ENCODE measurements at regions not wholly inside any gene's neighbourhood (a gene's known extent, or its start where the extent isn't known, plus 50 kb on each side); places are given as distances from the start of the nearest gene placed in this dataset.

- Histone ChIP-seq H3K36me3 (no peaks in the 10 kb centered on the region), H3K4me3 (no peak overlapping the region), H3K9me3 (no peaks in the 10 kb centered on the region), H3K27me3 (no peaks in the 10 kb centered on the region), H3K27ac (no peak overlapping the region), H3K4me1 (no peaks in the 10 kb centered on the region)
- TF ChIP-seq CTCF (IDR thresholded peaks at IDR 0.05): no peak
- ATAC-seq: no peak
- DNase-seq: no peak
- intact Hi-C loops (cut with DNase I): no loop called here
Observed at GRCh38 chr13:78826936-78827335, 168.0 kb upstream of the OBI1 start.

GRCh38 chr13:78826312-78826711, 167.4 kb upstream of the OBI1 start:
- no peaks in the 10 kb centered on the region for H3K36me3 ChIP-seq
- no peak for ATAC-seq
- no peak overlapping the region for H3K27ac ChIP-seq
- intact Hi-C loops (cut with DNase I): no loop called here
- H3K4me1 ChIP-seq: no peaks in the 10 kb centered on the region
- no peak for DNase-seq
- H3K4me3 ChIP-seq: no peak overlapping the region
- H3K9me3 ChIP-seq: no peaks in the 10 kb centered on the region
- no peak for TF ChIP-seq CTCF (IDR thresholded peaks at IDR 0.05)
- no peaks in the 10 kb centered on the region for H3K27me3 ChIP-seq

GRCh38 chr13:78820541-78820940, 161.6 kb upstream of the OBI1 start:
- no peak for ATAC-seq
- no peak for DNase-seq
- no peaks in the 10 kb centered on the region for H3K36me3 ChIP-seq
- H3K27ac ChIP-seq: no peak overlapping the region
- H3K9me3 ChIP-seq: no peaks in the 10 kb centered on the region
- TF ChIP-seq CTCF (IDR thresholded peaks at IDR 0.05): no peak
- H3K4me3 ChIP-seq: no peak overlapping the region
- intact Hi-C loops (cut with DNase I): no loop called here
- peaks cover 0 to 8% of the 10 kb centered on the region in 2 donors for H3K27me3 ChIP-seq
- no peaks in the 10 kb centered on the region for H3K4me1 ChIP-seq

GRCh38 chr13:78816592-78816991, 157.6 kb upstream of the OBI1 start:
- Histone ChIP-seq H3K4me3 (no peak overlapping the region), H3K9me3 (no peaks in the 10 kb centered on the region), H3K27me3 (peaks cover 0 to 8% of the 10 kb centered on the region in 2 donors), H3K4me1 (no peaks in the 10 kb centered on the region), H3K27ac (no peak overlapping the region), H3K36me3 (no peaks in the 10 kb centered on the region)
- intact Hi-C loops (cut with DNase I): no loop called here
- TF ChIP-seq CTCF (IDR thresholded peaks at IDR 0.05): no peak
- DNase-seq (no peak), ATAC-seq (no peak)

GRCh38 chr13:78816154-78816553, 157.2 kb upstream of the OBI1 start:
- Histone ChIP-seq H3K27ac (no peak overlapping the region), H3K9me3 (no peaks in the 10 kb centered on the region), H3K27me3 (peaks cover 0 to 8% of the 10 kb centered on the region in 2 donors), H3K4me1 (no peaks in the 10 kb centered on the region), H3K4me3 (no peak overlapping the region), H3K36me3 (no peaks in the 10 kb centered on the region)
- TF ChIP-seq CTCF (IDR thresholded peaks at IDR 0.05): no peak
- intact Hi-C loops (cut with DNase I): no loop called here
- DNase-seq (no peak), ATAC-seq (no peak)
